Muscle of back (tissue), 3 donors: ENCODE measurements at regions not wholly inside any gene's neighbourhood (a gene's known extent, or its start where the extent isn't known, plus 50 kb on each side); places are given as distances from the start of the nearest gene placed in this dataset.
A peak's percentile ranks its signal among the peaks of the same experiment; 100 is the strongest.
"Not testable (repeated sequence)": the region's sequence is repeated elsewhere in the genome, so short reads cannot be mapped to it uniquely, and the experiment has no call there.

Source experiments
- DNase-seq, 3 donors: peaks; one replicate each; pipeline versions ENCODE4 v3.0.0 to v3.0.0-alpha.2; 2013

DNA sequence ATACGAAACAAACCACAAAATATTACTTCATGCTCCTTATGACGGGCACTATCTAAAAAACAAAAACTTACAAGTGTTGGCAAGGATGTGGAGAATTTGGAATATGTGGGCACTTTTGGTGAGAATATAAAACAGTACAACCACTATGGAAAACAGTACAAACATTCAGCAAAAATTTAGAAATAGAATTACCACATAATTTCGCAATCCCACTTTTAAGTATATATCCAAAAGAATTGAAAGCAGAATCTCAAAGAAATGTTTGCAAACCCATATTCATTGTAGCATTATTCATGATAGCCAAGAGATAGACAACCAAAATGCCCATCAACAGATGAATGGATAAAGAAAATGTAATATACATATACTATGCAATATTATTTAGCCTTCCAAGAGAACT, 1173.7 kb upstream of the PRR20A start:
- DNase-seq = no peak

DNA sequence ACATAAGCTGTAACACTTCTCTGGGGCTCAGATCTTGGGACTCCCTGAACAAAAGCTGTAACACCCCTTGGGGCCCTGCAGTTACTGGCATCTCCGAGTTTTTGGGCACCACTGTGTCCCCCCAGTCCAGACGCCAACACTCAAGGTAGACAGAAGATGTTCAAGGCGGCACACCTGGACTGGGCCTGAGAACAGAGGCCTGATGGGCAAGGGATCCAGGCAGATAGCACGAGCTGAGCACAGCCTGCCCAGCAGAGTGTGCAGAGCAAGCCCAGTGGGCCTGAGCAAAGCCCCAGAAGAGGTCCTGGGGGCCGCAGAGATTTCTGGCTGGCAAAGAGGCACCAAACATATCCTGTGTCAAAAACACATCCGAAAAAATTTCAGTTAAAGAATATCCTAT, 1163.3 kb upstream of the PRR20A start:
- no peak for DNase-seq

DNA sequence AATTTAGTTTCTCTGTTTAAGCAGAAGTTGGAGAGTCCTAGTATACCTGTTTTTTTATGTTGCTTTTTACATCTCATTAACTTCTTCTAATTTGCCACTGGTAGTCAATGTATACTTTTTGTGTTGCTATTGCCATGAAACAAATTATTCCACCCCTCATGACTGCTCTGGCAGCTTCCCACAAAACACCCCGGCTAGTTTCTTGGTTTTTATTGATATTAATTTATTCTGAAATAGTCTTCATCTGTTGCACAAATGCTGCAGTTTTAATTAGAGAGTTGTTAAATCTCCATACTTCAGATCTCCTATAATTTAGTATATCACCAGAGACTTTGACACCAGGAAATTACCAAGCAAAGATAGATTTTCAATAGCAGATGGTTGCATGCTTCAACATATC, 1159.3 kb upstream of the PRR20A start:
- no peak for DNase-seq

DNA sequence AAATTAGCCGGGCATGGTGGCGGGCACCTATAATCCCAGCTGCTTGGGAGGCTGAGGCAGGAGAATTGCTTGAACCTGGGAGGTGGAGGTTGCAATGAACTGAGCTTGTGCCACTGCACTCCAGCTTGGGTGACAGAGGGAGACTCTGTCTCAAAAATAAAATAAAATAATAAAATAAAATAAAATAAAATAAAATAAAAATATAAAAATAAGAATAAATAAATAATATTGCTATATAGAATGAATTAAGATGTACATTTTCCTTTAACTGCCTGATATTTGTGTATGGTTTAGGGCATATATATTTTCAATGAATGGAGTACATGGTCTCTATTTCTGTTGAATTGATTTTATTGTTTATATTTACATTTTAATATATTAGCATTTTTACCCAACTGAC, 1156.7 kb upstream of the PRR20A start:
- not testable (repeated sequence) for DNase-seq

DNA sequence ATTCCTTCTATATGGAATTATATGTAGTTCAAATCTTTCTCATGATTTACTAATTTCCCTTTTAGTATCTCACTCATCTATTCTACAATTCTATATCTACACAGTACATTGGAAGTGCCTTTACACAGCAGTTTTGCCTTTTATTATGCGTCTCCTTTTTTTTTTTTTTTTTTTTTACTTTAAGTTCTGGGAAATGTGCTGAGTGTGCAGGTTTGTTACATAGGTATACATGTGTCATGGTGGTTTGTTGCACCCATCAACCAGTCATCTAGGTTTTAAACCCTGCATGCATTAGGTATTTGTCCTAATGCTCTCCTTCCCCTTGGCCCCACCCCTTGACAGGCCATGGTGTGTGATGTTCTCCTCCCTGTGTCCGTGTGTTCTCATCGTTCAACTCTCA, 1150.1 kb upstream of the PRR20A start:
- DNase-seq = no peak

DNA sequence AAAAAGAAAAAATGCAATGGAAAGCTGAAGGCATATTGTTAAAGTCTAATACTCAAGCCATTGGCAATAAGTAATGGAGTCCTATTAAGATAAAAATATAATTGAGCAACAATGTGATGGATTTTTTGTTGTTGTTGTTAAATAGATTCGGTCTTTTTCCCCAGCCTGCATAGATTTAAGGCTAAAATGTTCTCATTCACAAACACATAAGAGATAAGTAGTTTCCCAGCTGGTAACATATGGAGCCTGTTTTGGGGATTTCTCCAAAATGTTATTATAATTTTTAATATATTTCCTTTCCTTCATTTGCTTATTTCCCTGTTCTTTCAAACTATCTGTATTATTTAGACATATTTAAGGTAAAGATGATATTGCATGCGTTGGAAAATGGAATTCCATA, 1149.1 kb upstream of the PRR20A start:
- DNase-seq = no peak

DNA sequence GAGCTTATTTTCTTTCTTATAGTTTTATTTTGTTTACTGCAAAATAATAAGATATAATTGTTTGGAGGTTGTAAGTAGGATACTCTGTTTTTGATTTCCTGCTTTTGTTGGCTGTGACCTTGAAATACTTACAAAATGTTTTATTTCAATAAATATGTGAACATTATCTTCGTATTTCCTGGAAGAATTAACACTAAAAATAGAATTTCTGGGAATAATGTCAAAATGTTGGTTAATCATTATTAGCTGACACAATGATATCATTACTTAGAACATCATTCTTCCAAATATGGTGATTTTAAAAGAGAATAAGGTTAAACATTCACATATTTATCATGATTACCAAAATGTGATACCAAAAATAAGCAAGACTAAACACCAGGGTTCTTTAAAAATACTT, 1148.6 kb upstream of the PRR20A start:
- no peak for DNase-seq

DNA sequence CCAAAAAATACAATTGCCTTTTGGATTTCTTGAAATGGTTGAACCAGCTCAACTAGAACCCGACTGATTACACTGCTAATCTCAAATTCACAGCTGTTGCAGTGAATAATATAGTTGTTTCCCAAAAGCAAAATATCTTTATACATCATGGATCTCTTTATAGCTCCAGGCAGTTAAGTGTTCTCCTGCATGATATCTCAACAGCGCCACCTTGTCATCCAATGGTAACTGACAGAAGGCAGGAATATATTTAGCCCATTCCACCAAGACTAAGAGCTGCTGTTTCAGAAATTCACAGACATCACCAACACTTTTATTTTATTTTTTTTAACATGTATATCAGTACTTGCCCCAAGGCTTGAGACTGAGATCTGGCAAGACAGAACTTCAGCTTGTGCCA, 1141.0 kb upstream of the PRR20A start:
- DNase-seq = no peak

DNA sequence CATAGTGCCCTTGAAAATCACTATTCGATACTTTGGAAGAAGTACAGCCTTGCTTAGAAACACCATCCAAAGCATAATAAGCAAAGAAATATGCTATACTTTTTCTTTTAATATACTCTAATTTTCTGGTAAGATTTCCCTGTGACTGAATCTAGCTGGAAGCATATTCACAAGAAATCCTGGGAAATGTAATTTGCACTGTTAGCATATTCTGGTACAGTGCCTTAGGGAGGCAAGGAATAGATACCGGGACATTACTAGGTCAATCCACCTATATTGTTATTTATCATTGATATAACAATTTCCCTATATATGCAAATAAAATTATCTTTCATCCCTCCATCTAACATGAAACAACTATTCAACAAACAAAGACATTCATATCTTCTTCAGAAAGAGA, 1131.3 kb upstream of the PRR20A start:
- DNase-seq = no peak

DNA sequence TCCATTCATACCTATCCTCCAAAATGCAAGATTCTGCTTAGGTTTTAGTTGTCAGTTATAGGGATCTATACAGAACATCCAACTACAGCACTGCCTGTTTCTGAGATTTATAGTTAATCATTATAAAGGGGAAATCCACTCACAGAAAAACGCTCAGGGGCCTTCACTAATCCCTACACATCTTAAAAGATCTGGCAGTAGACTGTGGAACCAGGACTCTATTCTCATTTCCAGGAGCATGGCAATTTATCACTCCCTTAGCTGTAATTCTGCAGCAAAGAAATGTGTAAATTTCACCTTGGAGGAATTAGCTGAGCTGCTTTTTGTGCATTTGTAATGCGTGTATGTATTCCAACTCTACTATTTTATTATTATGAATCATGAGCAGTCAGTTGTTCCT, 1128.1 kb upstream of the PRR20A start:
- no peak for DNase-seq

DNA sequence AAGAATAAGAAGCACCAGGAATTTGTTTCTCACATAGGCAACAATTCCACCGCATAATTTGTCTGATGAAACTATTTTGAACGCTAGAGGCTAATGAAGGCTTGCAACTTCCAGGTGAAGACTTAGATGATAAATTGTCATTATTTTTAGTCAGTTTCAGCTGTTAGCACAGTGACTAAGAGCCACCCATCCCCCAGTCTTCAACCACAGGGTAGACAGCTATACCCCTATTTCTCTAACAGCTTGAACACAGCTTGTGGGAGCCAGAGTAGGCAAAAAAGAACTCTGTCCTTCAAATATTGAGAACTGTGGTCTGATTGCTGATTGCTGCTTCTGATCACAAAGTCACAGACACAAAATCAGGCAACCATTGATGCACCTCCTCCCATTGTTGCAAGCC, 1124.8 kb upstream of the PRR20A start:
- DNase-seq = no peak

DNA sequence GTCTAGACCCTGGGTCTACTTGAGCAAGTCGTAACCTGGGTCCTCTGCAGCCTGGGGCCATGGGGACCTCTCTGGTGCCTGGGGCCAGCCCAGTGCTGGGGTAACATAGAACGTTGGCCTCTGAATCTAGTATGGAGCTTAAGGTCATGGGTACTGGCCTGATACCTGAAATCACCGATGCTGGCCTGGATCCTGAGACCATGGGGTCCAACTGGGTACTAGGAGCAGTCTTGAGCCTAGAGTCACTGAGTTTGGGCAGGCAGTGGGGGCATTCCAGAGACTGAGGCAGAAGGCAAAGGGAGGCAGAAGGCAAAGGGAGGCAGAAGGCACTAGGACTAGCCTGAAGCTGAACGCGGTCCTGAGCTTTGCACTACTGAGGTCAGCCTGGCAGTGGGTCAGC, 1121.1 kb upstream of the PRR20A start:
- DNase-seq = no peak

DNA sequence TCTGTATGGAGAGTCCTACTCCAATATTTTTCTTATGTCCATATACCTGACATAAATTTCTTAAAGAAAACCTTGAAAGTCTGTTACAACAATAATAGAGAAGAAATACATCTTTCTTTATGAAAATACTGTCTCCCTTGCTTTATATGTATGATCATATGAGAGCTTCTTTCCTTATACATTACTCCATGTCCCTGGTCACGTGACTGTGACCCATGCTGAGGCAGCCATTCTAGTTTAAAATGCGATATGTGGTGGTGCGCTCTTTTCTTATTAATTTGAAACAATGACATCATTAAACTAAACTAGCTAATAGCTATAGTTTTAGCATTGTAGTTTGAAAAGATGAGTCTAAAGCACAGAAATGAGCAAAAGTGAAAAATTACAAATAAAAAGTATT, 1120.3 kb upstream of the PRR20A start:
- DNase-seq = no peak

DNA sequence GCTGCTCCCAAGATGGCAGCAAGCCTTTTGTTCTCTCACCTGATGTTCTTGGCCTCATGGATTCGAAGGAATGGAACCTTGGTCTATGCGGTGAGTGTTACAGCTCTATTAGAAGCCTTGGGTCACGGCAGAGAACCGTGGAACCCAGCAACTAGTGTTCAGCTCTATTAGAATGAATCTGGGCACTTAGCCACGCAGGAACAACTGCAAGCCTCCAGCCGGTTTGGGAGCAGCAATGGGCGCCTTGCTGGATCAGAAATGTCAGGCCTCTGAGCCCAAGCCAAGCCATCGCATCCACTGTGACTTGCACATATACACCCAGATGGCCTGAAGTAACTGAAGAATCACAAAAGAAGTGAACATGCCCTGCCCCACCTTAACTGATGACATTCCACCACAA, 1100.7 kb upstream of the PRR20A start:
- no peak for DNase-seq

DNA sequence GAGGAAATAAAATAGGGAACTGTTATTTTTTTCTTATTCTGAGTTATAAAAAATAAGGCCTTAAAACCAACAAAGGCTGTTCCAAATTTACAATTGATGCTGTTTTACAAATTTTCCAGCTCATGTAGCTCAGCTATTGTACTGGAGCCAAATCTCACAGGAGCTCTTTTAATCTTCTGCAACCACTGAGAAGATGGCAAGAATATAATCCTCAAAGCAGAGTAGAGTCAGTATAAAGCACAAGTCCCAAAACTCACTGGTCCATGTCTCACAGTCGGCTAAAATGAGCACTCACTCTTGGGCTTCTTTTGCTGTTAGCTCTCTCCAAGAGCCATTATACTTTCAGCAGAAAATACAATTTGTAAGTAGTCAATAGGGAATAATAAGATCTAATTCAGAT, 1074.4 kb upstream of the PRR20A start:
- peak in 2 of 3 donors; percentile 3 to 9 for DNase-seq

DNA sequence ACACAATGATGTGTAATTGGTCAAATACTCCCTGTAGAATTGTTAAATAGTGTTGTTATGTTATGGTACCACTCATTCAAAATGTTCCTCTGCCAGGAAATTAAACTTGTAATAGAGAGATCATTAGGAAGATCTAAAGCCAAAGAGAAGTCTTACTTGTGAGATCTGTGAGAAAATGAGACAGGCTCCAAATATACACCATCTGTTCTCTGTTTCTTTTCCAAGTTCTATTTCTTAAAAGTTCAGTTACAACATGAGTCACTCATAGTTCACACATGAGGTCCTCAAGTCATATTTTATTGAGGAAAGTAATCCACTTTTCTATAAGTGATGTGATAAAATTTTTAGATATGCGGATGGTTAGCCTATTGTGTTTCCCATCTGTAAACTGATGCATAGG, 1038.1 kb upstream of the PRR20A start:
- peak in 1 of 3 donors; percentile 2 for DNase-seq

DNA sequence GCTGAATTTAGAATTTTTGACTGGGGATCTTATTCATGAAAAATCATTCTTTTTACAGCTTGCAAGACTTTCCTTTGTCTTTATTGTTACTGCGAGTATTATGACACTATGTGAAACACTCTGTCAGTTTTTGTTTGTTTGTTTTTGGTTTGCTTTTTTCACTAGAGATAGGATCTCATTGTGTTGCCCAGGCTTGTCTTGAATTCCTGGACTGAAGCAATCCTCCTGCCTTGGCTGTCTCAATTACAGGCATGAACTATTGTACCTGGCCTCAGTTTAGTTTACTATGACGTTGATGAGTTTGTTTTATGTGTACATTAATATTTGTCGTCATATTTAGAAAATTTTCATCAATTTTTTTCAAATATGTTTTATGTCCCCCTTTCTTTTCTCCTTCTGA, 1030.0 kb upstream of the PRR20A start:
- no peak for DNase-seq

DNA sequence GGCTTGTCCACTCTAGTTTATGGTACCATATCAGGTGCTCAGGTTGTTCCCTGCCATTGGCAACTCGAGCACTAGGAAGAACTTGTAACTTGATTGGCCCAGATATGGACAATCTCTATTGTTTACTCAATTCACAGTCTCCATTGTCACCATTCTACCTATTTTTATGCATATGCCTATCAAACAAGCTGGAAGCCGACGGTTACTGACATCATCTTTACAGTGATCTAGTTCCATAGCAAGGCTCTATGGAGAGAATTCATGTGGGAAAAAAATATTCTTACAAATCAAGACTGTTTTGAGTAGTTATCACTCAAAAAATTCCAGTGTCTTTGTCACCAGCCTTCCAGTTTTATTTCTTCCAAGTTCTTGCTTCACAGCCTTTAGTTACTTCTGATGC, 1006.2 kb upstream of the PRR20A start:
- no peak for DNase-seq

DNA sequence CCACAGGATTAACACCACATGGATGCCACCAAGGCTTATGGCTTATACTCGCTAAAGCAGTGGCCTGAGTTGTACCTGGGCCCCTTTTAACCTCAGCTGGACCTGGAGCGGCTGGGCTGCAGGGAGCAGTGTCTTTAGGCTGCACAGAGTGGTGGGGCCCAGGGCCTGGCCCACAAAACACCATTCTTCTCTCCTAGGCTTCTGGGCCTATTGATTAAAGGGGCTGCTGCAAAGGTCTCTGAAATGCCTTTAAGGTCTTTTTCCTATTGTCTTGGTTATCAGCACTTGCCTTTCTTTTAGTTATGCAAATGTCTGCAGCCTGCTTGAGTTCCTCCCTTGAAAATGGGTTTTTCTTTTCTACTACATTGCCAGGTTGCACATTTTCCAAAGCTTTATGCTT, 973.9 kb upstream of the PRR20A start:
- no peak for DNase-seq

DNA sequence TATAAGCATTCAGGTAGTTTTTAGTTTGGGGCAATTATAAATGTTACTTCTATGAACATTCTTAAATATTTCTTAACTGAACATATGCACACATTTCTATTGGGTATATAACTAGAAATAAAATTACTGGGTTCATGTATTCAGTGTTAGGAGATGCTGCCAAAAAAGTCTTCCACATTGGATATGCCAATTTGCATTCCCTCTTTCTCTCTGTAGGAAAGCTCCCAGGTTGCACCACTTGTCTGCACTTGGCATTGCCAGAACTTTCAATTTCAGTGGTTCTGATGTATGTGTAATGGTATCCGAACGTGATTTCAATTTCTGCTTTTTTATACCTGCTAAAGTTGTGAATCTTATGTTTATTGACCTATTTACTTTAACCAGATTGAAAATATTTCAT, 972.1 kb upstream of the PRR20A start:
- no peak for DNase-seq

DNA sequence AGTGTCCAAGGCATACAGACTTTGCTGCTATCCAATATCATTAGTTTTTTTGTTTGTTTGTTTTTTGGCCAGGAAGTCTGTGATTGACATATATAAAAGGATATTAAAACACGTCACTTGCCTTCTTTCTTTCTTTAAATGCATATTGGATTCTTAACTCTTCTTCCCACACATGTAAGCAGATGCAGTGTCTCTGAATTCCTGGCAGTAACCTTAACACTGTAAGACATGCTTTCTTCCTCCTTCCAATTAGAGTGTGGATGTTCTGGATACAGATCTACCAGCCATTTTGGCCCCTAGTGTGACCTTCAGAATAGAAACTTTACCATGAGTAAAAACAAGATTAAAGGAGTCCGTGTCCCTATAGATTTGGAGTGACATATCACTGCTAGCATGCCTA, 967.4 kb upstream of the PRR20A start:
- DNase-seq = peak in 1 of 3 donors; percentile 34

DNA sequence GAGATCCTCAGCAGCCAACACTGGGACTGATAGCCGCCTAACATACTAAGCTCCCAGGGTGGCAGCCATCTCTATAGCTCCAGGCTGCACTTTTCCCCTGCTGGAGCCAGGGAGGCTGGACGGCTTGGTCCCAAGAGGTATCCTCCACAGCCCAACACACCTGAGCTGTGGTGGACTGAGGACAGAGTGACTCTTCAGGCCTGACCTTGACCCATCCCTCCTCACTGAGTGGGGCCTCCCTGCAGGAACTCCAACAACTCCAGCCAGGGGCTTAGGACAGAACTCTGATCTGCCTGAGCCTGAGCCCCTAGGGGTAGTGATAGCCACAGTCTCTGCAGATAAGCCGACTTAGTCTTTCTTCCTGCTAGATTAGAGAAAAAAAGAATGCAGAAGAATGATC, 958.1 kb upstream of the PRR20A start:
- no peak for DNase-seq

DNA sequence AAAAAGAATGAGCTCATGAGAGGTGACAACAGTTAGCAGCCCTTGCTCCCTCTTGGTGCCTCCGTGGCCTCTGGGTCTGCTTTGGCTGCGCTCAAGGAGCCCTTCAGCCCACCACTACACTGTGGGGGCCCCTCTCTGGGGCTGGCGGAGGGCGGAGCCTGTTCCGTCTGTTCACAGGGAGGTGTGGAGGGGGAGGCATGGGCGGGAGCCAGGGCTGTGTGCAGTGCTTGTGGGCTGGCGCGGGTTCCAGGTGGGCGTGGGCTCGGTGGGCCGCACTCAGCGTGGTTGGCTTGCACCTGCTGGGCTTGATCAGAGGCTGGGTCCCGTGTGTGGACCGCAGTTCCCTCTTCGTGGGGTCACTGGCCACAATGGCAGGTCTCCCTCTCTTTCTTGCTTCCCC, 953.4 kb upstream of the PRR20A start:
- no peak for DNase-seq

DNA sequence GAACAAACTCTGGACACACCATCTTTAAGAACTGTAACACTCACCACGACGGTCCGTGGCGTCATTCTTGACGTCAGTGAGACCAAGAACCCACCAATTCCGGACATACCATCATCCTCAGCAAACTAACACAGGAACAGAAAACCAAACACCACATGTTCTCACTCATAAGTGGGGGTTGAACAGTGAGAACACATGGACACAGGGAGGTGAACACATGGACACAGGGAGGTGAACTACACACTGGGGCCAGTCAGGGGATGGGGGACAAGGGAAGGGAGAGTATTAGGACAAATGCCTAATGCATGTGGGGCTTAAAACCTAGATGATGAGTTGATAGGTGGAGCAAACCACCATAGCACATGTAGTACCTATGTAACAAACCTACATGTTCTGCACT, 952.1 kb upstream of the PRR20A start:
- DNase-seq = not testable (repeated sequence)

DNA sequence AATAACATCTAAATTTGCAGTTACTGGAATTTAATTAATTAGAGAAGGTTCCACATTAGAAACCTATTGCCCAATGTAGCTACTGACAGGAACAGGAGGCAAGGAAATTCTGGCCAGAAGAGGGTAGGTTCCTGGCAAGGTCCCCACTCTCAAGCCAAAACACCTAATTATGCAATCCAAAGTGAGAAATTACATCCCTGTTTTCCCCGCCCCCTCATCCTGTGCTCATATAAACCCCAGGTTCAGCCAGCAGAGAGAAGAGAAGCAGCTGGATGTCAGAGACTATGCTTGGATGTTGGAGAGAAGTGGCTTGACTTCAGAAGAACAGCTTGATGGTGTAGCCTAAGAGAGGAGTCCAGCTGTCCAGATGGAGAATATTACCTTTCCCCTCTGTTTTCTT, 951.3 kb upstream of the PRR20A start:
- no peak for DNase-seq
